ENCODE measurements at regions not wholly inside any gene's neighbourhood (a gene's known extent, or its start where the extent isn't known, plus 50 kb on each side); places are given as distances from the start of the nearest gene placed in this dataset.

- TF ChIP-seq, protein P1, sequence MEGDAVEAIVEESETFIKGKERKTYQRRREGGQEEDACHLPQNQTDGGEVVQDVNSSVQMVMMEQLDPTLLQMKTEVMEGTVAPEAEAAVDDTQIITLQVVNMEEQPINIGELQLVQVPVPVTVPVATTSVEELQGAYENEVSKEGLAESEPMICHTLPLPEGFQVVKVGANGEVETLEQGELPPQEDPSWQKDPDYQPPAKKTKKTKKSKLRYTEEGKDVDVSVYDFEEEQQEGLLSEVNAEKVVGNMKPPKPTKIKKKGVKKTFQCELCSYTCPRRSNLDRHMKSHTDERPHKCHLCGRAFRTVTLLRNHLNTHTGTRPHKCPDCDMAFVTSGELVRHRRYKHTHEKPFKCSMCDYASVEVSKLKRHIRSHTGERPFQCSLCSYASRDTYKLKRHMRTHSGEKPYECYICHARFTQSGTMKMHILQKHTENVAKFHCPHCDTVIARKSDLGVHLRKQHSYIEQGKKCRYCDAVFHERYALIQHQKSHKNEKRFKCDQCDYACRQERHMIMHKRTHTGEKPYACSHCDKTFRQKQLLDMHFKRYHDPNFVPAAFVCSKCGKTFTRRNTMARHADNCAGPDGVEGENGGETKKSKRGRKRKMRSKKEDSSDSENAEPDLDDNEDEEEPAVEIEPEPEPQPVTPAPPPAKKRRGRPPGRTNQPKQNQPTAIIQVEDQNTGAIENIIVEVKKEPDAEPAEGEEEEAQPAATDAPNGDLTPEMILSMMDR (IDR thresholded peaks at IDR 0.05 in 2 of 3, conservative IDR thresholded peaks at IDR 0.05 in 1 of 3; ENCODE audit: borderline replicate concordance in 1 of 3, insufficient read depth in 1 of 3, low read depth in 2 of 3, low read length in 2 of 3) = no peak
- TF ChIP-seq ELF1 (IDR thresholded peaks at IDR 0.05; ENCODE audit: borderline replicate concordance, low read depth) (no peak), YY1 (IDR thresholded peaks at IDR 0.05; ENCODE audit: extremely low read depth, insufficient replicate concordance, low read depth, low read length) (no peak), FOSL1 (IDR thresholded peaks at IDR 0.05; ENCODE audit: low read depth) (no peak), SIN3A (IDR thresholded peaks at IDR 0.05; ENCODE audit: low read depth) (no peak), SRF (IDR thresholded peaks at IDR 0.05; ENCODE audit: low read depth) (no peak), CEBPB (IDR thresholded peaks at IDR 0.05; ENCODE audit: low read depth) (no peak)
- TF ChIP-seq, protein P2, sequence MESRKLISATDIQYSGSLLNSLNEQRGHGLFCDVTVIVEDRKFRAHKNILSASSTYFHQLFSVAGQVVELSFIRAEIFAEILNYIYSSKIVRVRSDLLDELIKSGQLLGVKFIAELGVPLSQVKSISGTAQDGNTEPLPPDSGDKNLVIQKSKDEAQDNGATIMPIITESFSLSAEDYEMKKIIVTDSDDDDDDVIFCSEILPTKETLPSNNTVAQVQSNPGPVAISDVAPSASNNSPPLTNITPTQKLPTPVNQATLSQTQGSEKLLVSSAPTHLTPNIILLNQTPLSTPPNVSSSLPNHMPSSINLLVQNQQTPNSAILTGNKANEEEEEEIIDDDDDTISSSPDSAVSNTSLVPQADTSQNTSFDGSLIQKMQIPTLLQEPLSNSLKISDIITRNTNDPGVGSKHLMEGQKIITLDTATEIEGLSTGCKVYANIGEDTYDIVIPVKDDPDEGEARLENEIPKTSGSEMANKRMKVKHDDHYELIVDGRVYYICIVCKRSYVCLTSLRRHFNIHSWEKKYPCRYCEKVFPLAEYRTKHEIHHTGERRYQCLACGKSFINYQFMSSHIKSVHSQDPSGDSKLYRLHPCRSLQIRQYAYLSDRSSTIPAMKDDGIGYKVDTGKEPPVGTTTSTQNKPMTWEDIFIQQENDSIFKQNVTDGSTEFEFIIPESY (IDR thresholded peaks at IDR 0.05; ENCODE audit: extremely low read depth, insufficient replicate concordance, low read length) = no peak
These were observed 232.8 kb upstream of the UBASH3B start (continued) for GRCh38 chr11:122422682-122423081.

- ChIA-PET CTCF (no interaction called here), RAD21 (ENCODE audit: low non-redundant PET in 1 of 2, low total read pairs in 2 of 2, uncharacterized antibody in 2 of 2, unreplicated experiment in 2 of 2) (no interaction called here), POLR2A (no interaction called here)
- Histone ChIP-seq H3K27me3 (ENCODE audit: insufficient read depth, low read length) (no peaks in the 10 kb centered on the region), H3K4me1 (ENCODE audit: control insufficient read depth in 1 of 2, insufficient read depth in 2 of 2, low read length in 2 of 2) (no peaks in the 10 kb centered on the region), H3K4me3 (replicated peaks in 1 of 2; ENCODE audit: low read depth in 1 of 2, low read length in 2 of 2) (no peak overlapping the region), H4K20me1 (ENCODE audit: insufficient read depth) (no peaks in the 10 kb centered on the region), H3K9me2 (ENCODE audit: insufficient read depth) (no peaks in the 10 kb centered on the region), H3K9me3 (ENCODE audit: control insufficient read depth in 1 of 2, insufficient read depth in 1 of 2, low read depth in 1 of 2, low read length in 2 of 2) (no peaks in the 10 kb centered on the region), H3K27ac (ENCODE audit: low read depth, low read length) (no peak overlapping the region), H3K4me2 (ENCODE audit: low read length) (no peak overlapping the region), H2AFZ (ENCODE audit: low read depth, low read length, poor library complexity, severe bottlenecking) (no peak overlapping the region), H3K79me2 (ENCODE audit: insufficient read depth, low read length) (no peaks in the 10 kb centered on the region), H3K36me3 (ENCODE audit: control insufficient read depth in 1 of 2, insufficient read depth in 2 of 2, low read length in 2 of 2) (no peaks in the 10 kb centered on the region), H3K9ac (ENCODE audit: low read length) (no peak overlapping the region)
- DNase-seq (ENCODE audit: low read depth, low spot score) (no peak), ATAC-seq (no peak)
- TF ChIP-seq SP1 (IDR thresholded peaks at IDR 0.05; ENCODE audit: low read depth) = no peak
- no peak for TF ChIP-seq CBX3 (IDR thresholded peaks at IDR 0.05; ENCODE audit: low read depth)
- TF ChIP-seq, protein P3, sequence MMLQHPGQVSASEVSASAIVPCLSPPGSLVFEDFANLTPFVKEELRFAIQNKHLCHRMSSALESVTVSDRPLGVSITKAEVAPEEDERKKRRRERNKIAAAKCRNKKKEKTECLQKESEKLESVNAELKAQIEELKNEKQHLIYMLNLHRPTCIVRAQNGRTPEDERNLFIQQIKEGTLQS (IDR thresholded peaks at IDR 0.05) = no peak
- TF ChIP-seq EZH2phosphoT487 (IDR thresholded peaks at IDR 0.05; ENCODE audit: borderline replicate concordance) = no peak
- TF ChIP-seq, protein P1 (IDR thresholded peaks at IDR 0.05 in 2 of 3, conservative IDR thresholded peaks at IDR 0.05 in 1 of 3; ENCODE audit: borderline replicate concordance in 1 of 3, insufficient read depth in 1 of 3, low read depth in 2 of 3, low read length in 2 of 3) = no peak
- TF ChIP-seq CEBPB (IDR thresholded peaks at IDR 0.05; ENCODE audit: low read depth) = no peak
- TF ChIP-seq SIN3A (IDR thresholded peaks at IDR 0.05; ENCODE audit: low read depth) = no peak
- TF ChIP-seq ELF1 (IDR thresholded peaks at IDR 0.05; ENCODE audit: borderline replicate concordance, low read depth) = no peak
- no peak for TF ChIP-seq JUND (IDR thresholded peaks at IDR 0.05)
- TF ChIP-seq ZNF274 (IDR thresholded peaks at IDR 0.05; ENCODE audit: low read depth, low read length) = no peak
- TF ChIP-seq ZFX (IDR thresholded peaks at IDR 0.05) = no peak
- TF ChIP-seq, protein P4, sequence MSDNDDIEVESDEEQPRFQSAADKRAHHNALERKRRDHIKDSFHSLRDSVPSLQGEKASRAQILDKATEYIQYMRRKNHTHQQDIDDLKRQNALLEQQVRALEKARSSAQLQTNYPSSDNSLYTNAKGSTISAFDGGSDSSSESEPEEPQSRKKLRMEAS (IDR thresholded peaks at IDR 0.05) = no peak
- TF ChIP-seq RAD21 (IDR thresholded peaks at IDR 0.05; ENCODE audit: low read depth) = no peak
- intact Hi-C loops (cut with micrococcal nuclease) = no loop called here
- no TSS peak for BruUV-seq (replicated peaks)
These were observed 233.8 kb upstream of the UBASH3B start for GRCh38 chr11:122421702-122422101.

All from HCT116 (cell line).